RWPE1 (cell line): ENCODE measurements at regions not wholly inside any gene's neighbourhood (a gene's known extent, or its start where the extent isn't known, plus 50 kb on each side); places are given as distances from the start of the nearest gene placed in this dataset.
"Not testable (repeated sequence)": the region's sequence is repeated elsewhere in the genome, so short reads cannot be mapped to it uniquely, and the experiment has no call there.

ENCODE experiments used
- CTCF ChIA-PET: fragments of 350-600 bp; sonication (Branson Sonifier 250); formaldehyde crosslinking; extraction: SDS; loops from one replicate; lab custom pipeline; 2021; lab: Yijun Ruan, JAX
- POLR2A ChIA-PET: fragments of 400-600 bp; formaldehyde crosslinking; extraction: SDS; loops from one replicate; lab custom pipeline; 2020; ENCODE audit warnings: antibody characterized with exemption; ENCODE audit not compliant: low non-redundant PET; lab: Yijun Ruan, JAX
- DNase-seq: peaks from one replicate; pipeline ENCODE4 v3.0.0; 2012; ENCODE audit warnings: low spot score
- H3K27ac ChIP-seq: fragments of 450-650 bp; 2 replicates; pipeline ENCODE4 v1.5.1; 2017
- CTCF ChIP-seq: fragments of 450-650 bp; conservative IDR thresholded peaks from 2 replicates; pipeline ENCODE4 v1.5.1; 2017; ENCODE audit warnings: low read depth, mild to moderate bottlenecking

- H3K27ac ChIP-seq = no peak overlapping the region
- no peak for DNase-seq
- ChIA-PET CTCF (interaction anchor here (0.6 to 0.9 kb wide), 2 partner anchors 9 to 40 kb away, joined by 4 to 6 read pairs; no protein-coding TSS in a partner anchor), POLR2A (no interaction called here)
- no peak for TF ChIP-seq CTCF
Observed at GRCh38 chr13:82501834-82502233, 1380.4 kb downstream of the SLITRK1 start.

DNA sequence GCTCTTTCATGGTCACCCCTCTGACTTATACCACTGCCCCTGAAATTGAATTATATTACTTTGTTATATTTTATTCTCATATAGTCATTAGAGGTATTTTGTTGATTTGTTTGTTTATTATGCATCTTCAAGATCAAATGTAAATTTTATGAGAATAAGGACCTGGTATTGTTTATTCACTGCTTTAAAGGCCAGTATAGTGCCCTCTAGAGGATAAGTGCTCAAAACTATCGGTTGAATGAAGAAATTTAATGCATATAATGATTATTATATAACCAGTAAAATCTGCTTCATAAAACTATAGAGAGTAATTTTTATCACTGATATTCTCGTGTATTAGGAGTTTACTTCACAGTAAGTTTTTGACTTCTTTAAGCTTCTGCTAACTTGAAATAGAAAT is 1401.9 kb downstream of the SLITRK1 start:
- no peak for DNase-seq
- H3K27ac ChIP-seq = no peak overlapping the region
- peak; percentile 16; the same call in 1 of the 2 replicates for TF ChIP-seq CTCF
- POLR2A ChIA-PET = no interaction called here
- CTCF ChIA-PET = no interaction called here

DNA sequence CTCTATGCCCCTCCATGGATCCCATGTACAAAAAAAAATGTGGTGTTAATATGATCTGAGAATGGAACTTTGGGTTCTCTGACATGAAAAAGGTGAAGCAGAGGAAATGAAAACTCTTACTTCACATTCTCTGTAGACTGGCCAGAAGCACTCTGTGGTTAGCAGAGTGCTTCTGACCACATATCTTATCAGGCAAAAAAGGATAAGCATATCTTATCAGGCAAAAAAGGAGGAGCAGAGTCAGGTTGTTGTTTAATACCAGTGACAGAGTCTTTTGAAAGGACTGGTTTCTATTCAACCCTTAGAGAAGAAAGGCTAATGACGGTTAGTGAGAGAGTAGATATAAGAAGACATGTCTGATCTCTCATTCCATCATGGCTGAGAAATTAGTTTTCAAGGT is 1404.8 kb downstream of the SLITRK1 start:
- no peak overlapping the region for H3K27ac ChIP-seq
- ChIA-PET POLR2A (no interaction called here), CTCF (no interaction called here)
- no peak for TF ChIP-seq CTCF
- no peak for DNase-seq

DNA sequence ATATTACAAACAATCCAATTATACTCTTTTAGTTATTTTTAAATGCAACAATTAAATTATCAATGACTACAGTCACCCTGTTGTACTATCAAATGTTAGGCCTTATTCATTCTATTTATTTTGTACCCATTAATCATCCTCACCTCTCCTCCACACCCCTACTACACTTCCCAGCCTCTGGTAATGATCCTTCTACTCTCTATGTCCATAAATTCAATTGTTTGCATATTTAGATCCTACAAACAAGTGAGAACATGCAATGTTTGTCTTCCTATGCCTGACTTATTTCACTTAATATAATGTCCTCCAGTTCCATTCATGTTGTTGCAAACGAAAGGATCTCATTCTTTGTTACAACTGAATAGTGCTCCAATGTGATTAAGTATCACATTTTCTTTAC is 1414.6 kb downstream of the SLITRK1 start:
- no peak overlapping the region for H3K27ac ChIP-seq
- CTCF ChIA-PET = no interaction called here
- no peak for TF ChIP-seq CTCF
- POLR2A ChIA-PET = no interaction called here
- DNase-seq = no peak

DNA sequence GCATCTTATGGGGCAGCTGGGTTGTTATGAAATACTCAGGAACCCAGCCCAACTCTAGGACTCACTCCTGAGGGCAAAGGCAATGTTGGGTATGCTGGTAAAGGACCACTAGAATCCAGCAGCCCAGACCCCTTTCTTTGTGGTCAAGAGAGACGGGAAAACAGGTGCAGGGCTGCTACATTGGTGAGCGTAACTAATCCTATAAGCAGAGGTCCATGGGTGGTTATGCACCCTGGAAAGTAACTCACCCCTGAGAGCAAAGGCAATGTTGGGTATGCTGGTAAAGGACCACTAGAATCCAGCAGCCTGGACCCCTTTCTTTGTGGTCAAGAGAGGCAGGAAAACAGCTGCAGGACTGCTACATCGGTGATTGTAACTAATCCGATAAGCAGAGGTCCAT is 1422.7 kb downstream of the SLITRK1 start:
- H3K27ac ChIP-seq, DNase-seq, POLR2A ChIA-PET, CTCF ChIA-PET: not testable (repeated sequence)

DNA sequence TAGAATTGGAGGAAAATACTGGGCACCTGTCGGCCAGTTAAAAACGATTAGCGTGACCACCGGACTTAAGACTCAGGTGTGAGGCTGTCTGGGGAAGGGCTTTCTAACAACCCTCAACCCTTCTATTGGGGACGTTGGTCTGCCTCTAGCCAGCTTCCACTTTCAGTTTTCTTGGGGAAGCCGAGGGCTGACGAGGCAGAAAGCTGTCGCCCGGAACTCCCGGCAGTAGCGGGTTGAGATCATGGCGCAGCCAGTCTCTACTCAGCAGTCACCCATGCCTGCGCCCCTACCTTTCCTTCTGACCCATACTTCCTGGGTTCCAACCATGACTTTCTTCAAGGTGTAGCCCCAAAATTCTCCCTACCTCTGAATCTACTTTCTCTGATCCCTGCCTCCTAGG is 1424.1 kb downstream of the SLITRK1 start:
- H3K27ac ChIP-seq = no peak overlapping the region
- ChIA-PET POLR2A (no interaction called here), CTCF (no interaction called here)
- TF ChIP-seq CTCF = no peak
- DNase-seq = no peak

- CTCF ChIA-PET, DNase-seq, POLR2A ChIA-PET, H3K27ac ChIP-seq: not testable (repeated sequence)
Observed at GRCh38 chr13:82457548-82457947, 1424.7 kb downstream of the SLITRK1 start.
